Neural cell (in vitro differentiated cells): ENCODE measurements at regions not wholly inside any gene's neighbourhood (a gene's known extent, or its start where the extent isn't known, plus 50 kb on each side); places are given as distances from the start of the nearest gene placed in this dataset.

Source experiments
- CTCF ChIP-seq: fragments of 450-650 bp; IDR thresholded peaks from 2 replicates; pipeline ENCODE4 v1.5.1; 2014; ENCODE audit warnings: antibody characterized with exemption, mild to moderate bottlenecking, moderate library complexity; ENCODE audit not compliant: poor library complexity, severe bottlenecking
- EP300 ChIP-seq: fragments of 450-650 bp; conservative IDR thresholded peaks from 2 replicates; pipeline ENCODE4 v1.6.1; 2014; ENCODE audit warnings: antibody characterized with exemption, mild to moderate bottlenecking, moderate library complexity; ENCODE audit not compliant: poor library complexity, severe bottlenecking
- EZH2 ChIP-seq: fragments of 200-600, 300-800 bp; shearing (Covaris generic), sonication (generic); IDR thresholded peaks from 2 replicates; pipeline ENCODE4 v1.6.1; 2014; ENCODE audit warnings: antibody characterized with exemption, low read length, borderline replicate concordance, mild to moderate bottlenecking; ENCODE audit not compliant: insufficient read depth, poor library complexity, severe bottlenecking
- MXI1 ChIP-seq: fragments of 450-650 bp; conservative IDR thresholded peaks from 2 replicates; pipeline ENCODE4 v1.6.1; 2014; ENCODE audit warnings: antibody characterized with exemption, mild to moderate bottlenecking; ENCODE audit not compliant: poor library complexity, severe bottlenecking
- POLR2AphosphoS5 ChIP-seq: IDR thresholded peaks from 2 replicates; pipeline ENCODE4 v1.6.1; 2012
- REST ChIP-seq: IDR thresholded peaks from 2 replicates; pipeline ENCODE4 v1.6.1; 2012; ENCODE audit warnings: borderline replicate concordance
- TAF1 ChIP-seq: IDR thresholded peaks from 2 replicates; pipeline ENCODE4 v1.6.1; 2012; ENCODE audit warnings: low read depth

- no peak for TF ChIP-seq EZH2
- no peak for TF ChIP-seq CTCF
- no peak for TF ChIP-seq MXI1
- TF ChIP-seq POLR2AphosphoS5 = no peak
- TF ChIP-seq REST = no peak
- TF ChIP-seq TAF1 = no peak
- TF ChIP-seq EP300 = no peak
These were observed 107.9 kb downstream of the ZNF648 start for GRCh38 chr1:181953596-181953995.
